ENCODE measurements at regions not wholly inside any gene's neighbourhood (a gene's known extent, or its start where the extent isn't known, plus 50 kb on each side); places are given as distances from the start of the nearest gene placed in this dataset.
"Not testable (repeated sequence)": the region's sequence is repeated elsewhere in the genome, so short reads cannot be mapped to it uniquely, and the experiment has no call there.

DNA sequence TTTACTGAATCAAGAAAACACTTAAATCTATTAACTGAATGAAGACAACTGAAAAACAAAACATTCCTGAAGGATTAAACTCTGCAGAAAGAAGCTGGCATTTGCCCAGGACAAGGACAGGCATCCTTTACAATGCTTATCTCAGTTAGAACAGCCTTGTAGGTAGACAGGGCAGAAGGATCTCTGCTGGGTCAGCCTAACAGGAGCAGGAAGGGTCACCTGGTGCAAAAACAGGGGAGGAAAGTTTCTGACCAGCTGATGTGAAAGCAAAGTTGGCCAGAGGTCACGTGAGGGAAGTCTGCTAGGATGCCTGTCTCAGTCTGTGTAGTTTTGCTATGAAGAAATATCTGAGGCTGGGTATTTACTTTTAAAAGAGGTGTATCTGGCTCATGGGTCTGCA lies 348.6 kb downstream of the ANAPC1 start:
- WGBS, 2 experiments (ENCODE audit: low coverage in 1 of 2, low lambda C conversion rate in 2 of 2, missing lambda C conversion rate in 2 of 2) = 4 to 15% methylated on average over 1 of the region's 1 CpG
- Histone ChIP-seq H3K27me3 (replicated peaks; ENCODE audit: insufficient read depth) (no peaks in the 10 kb centered on the region), H4K20me1 (ENCODE audit: insufficient read depth) (no peaks in the 10 kb centered on the region), H3K4me3 (no peak overlapping the region), H3K36me3 (ENCODE audit: low read depth) (no peaks in the 10 kb centered on the region), H3F3A (ENCODE audit: insufficient read depth) (peaks cover 16% of the 10 kb centered on the region), H3K4me1 (ENCODE audit: insufficient read depth) (peaks cover 21% of the 10 kb centered on the region), H3K79me2 (ENCODE audit: insufficient read depth) (no peaks in the 10 kb centered on the region), H3K4me2 (ENCODE audit: unreplicated experiment) (peak overlapping the region; percentile 49), H2AFZ (0 out of 2 replicates have a peak overlapping the region, but pooled peaks have one; percentile 15), H3K27ac (peak overlapping the region; percentile 23), H3K9ac (peak overlapping the region; percentile 11; the same call in 1 of the 2 replicates), H3K9me2 (ENCODE audit: insufficient read depth) (no peaks in the 10 kb centered on the region), H3K9me3 (ENCODE audit: low read depth) (no peaks in the 10 kb centered on the region)
- TF ChIP-seq EZH2 (IDR thresholded peaks at IDR 0.05; ENCODE audit: insufficient read depth, poor library complexity, severe bottlenecking) (no peak), EZH2phosphoT487 (IDR thresholded peaks at IDR 0.05; ENCODE audit: insufficient read depth, low read depth) (no peak)
- in situ Hi-C loops (cut with MboI) = no loop called here
- peak; percentile 72 for DNase-seq

DNA sequence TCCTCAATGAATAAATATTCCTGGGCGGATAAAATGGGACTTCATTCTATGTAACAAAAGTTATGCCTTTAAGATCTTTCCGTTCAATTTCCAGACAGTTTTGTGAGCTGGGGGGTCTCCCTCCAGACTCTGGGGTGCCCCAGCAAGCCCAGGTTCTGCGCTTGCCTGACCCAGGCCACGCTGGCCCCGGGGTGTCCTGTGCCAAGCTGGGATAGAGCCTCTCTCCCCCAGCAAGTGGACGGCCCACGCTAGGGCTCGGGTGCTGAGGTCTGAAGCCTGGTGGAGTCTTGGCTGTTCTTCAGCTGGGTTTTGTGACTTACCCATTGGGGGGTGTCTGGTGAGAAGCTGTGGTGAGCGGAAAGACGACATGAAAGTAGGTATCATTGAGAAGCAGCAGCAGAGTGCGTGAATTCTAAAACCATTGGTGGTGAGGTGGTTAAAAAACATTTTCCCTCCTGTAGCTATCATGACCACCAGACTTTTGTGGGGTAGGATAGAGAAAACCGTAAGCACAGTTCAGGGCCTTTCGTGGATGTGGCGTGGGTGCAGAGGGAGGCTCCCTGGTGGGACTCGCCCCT lies 346.8 kb downstream of the ANAPC1 start:
- no peaks in the 10 kb centered on the region for H3K79me2 ChIP-seq (ENCODE audit: insufficient read depth)
- TF ChIP-seq EZH2phosphoT487 (IDR thresholded peaks at IDR 0.05; ENCODE audit: insufficient read depth, low read depth) = no peak
- no peak for TF ChIP-seq EZH2 (IDR thresholded peaks at IDR 0.05; ENCODE audit: insufficient read depth, poor library complexity, severe bottlenecking)
- no peaks in the 10 kb centered on the region for H3K9me3 ChIP-seq (ENCODE audit: low read depth)
- no peak overlapping the region for H3K4me2 ChIP-seq (ENCODE audit: unreplicated experiment)
- no peak overlapping the region for H3K27ac ChIP-seq
- 92 to 93% methylated on average over 15 of the region's 15 CpGs for WGBS, 2 experiments (ENCODE audit: low coverage in 1 of 2, low lambda C conversion rate in 2 of 2, missing lambda C conversion rate in 2 of 2)
- no peaks in the 10 kb centered on the region for H4K20me1 ChIP-seq (ENCODE audit: insufficient read depth)
- peaks cover 16% of the 10 kb centered on the region for H3F3A ChIP-seq (ENCODE audit: insufficient read depth)
- in situ Hi-C loops (cut with MboI) = no loop called here
- H3K9me2 ChIP-seq (ENCODE audit: insufficient read depth) = no peaks in the 10 kb centered on the region
- peaks cover 21% of the 10 kb centered on the region for H3K4me1 ChIP-seq (ENCODE audit: insufficient read depth)
- no peak overlapping the region for H3K4me3 ChIP-seq
- no peak overlapping the region for H2AFZ ChIP-seq
- no peak for DNase-seq
- H3K27me3 ChIP-seq (replicated peaks; ENCODE audit: insufficient read depth) = no peaks in the 10 kb centered on the region
- H3K36me3 ChIP-seq (ENCODE audit: low read depth) = no peaks in the 10 kb centered on the region
- no peak overlapping the region for H3K9ac ChIP-seq

DNA sequence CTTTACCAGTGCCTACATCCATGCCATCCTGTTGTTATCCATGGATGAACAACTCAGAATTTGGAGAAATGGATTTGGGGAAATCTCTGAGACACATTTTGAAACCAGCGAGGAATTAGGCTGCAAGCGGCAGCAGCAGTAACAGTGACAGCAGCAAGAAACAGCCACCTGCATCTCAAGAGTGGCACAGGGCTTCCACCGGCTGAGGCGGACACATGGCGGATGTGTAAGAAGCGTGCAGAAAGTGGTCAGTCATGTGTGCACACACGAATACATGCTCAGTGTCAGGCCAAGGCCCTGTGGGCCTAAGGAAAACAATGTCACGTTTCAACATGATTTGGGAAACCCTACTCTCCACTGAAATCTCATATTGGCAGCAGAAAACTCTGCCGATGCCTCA lies 344.0 kb downstream of the ANAPC1 start:
- H4K20me1 ChIP-seq (ENCODE audit: insufficient read depth); H3K27me3 ChIP-seq (replicated peaks; ENCODE audit: insufficient read depth); H3K9me3 ChIP-seq (ENCODE audit: low read depth); H3K27ac ChIP-seq; H2AFZ ChIP-seq; DNase-seq; H3K4me2 ChIP-seq (ENCODE audit: unreplicated experiment); H3K9ac ChIP-seq; H3K4me3 ChIP-seq; H3K79me2 ChIP-seq (ENCODE audit: insufficient read depth); H3F3A ChIP-seq (ENCODE audit: insufficient read depth); H3K9me2 ChIP-seq (ENCODE audit: insufficient read depth); in situ Hi-C loops (cut with MboI); H3K36me3 ChIP-seq (ENCODE audit: low read depth): not testable (repeated sequence)
- WGBS, 2 experiments (ENCODE audit: low coverage in 1 of 2, low lambda C conversion rate in 2 of 2, missing lambda C conversion rate in 2 of 2) = 100% methylated on average over 5 of the region's 9 CpGs; no CpG with 5 or more reads in 1 of the 2 experiments
- peaks cover 15% of the 10 kb centered on the region for H3K4me1 ChIP-seq (ENCODE audit: insufficient read depth)

DNA sequence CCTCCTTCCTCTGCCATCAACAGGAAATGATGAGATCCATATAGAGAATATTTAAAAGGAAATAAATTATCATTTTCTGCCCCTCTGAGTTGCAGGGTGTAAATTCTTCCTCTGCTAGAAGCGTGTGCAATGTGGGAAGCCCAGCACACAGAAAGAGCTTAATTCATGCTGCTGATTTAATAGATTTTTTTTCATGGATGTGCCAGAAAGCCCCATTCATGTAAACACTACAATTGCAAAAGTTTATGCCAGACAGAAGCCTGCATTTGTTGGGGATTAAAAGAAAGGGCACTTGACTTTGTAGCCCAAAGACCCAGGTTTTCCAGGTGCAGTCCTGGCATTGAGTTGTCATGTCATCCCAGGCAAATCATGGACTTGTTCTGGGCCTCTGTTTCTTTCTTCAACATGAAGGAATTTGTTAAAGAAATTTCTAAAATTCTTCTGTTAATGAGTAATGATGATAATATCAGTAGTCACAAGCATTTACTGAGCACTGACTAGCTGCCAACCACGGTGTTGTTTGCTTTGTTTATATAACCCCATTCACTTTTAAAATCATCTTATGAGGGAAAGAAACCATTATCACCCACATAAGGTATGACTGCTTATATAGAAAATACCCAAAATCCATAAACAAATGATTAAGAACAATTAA lies 341.7 kb downstream of the ANAPC1 start:
- H3K4me1 ChIP-seq (ENCODE audit: insufficient read depth); H3K27ac ChIP-seq; H3F3A ChIP-seq (ENCODE audit: insufficient read depth); H3K79me2 ChIP-seq (ENCODE audit: insufficient read depth); H3K36me3 ChIP-seq (ENCODE audit: low read depth); H2AFZ ChIP-seq; H3K9ac ChIP-seq; H3K4me3 ChIP-seq; H4K20me1 ChIP-seq (ENCODE audit: insufficient read depth); in situ Hi-C loops (cut with MboI); H3K9me3 ChIP-seq (ENCODE audit: low read depth); H3K9me2 ChIP-seq (ENCODE audit: insufficient read depth); H3K4me2 ChIP-seq (ENCODE audit: unreplicated experiment); H3K27me3 ChIP-seq (replicated peaks; ENCODE audit: insufficient read depth): not testable (repeated sequence)
- WGBS, 2 experiments (ENCODE audit: low coverage in 1 of 2, low lambda C conversion rate in 2 of 2, missing lambda C conversion rate in 2 of 2) = 0% methylated on average over 1 of the region's 2 CpGs
- peak; percentile 68 for DNase-seq

DNA sequence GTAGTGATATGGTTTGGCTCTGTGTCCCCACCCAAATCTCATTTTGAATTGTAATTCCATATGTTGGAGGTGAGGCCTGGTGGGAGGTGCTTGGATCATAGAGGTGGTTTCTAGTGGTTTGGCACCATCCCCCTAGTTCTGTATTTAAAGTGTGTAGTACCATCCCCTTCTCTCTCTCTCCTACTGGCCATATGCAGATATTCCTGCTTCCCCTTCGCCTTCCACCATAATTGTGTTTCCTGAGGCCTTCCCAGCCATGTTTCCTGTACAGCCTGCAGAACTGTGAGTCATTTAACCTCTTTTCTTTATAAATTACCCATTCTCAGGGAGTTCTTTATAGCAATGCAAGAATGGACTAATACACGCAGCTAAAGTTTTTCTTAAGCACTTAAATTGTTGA lies 340.0 kb downstream of the ANAPC1 start:
- H4K20me1 ChIP-seq (ENCODE audit: insufficient read depth); H3K27me3 ChIP-seq (replicated peaks; ENCODE audit: insufficient read depth); H3F3A ChIP-seq (ENCODE audit: insufficient read depth); H3K9ac ChIP-seq; H3K36me3 ChIP-seq (ENCODE audit: low read depth); H3K9me2 ChIP-seq (ENCODE audit: insufficient read depth); H3K4me1 ChIP-seq (ENCODE audit: insufficient read depth); in situ Hi-C loops (cut with MboI); H3K4me3 ChIP-seq; DNase-seq; H3K4me2 ChIP-seq (ENCODE audit: unreplicated experiment); H3K79me2 ChIP-seq (ENCODE audit: insufficient read depth); H3K27ac ChIP-seq; H2AFZ ChIP-seq; H3K9me3 ChIP-seq (ENCODE audit: low read depth): not testable (repeated sequence)
- WGBS, 2 experiments (ENCODE audit: low coverage in 1 of 2, low lambda C conversion rate in 2 of 2, missing lambda C conversion rate in 2 of 2) = 33 to 45% methylated on average over 2 of the region's 2 CpGs

DNA sequence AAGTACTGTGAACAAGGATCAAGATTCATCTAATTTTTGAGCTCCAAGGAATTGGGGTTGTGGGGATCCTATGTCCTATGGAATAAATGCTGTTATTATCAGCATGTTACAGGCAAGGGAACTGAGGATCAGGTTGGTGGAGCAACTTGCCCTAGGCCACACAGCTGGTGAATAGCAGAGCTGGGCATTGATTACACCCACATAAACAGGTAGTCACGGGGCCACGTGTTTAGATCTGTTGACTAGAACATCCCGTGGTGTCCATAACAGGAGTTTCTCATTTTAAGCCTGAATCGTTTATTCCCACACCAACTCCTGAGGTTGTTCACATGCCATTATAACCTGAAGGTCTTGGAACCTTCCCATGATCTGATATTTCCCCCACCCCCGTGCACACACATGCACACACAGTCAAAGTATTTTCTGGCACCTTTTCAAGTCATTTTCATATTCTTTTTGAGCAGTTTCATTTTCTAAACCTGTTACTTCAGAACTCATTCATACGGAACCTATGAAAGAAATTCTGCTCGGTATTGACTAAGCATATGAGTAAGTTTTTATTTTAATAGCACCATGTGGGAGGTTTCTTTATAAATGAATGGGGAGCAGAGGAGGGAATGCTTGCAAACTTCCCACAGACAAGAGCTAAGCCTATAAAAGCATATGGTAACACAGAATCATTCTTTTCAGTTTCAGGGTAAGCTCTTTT lies 338.1 kb downstream of the ANAPC1 start:
- H4K20me1 ChIP-seq (ENCODE audit: insufficient read depth); H3K27ac ChIP-seq; in situ Hi-C loops (cut with MboI); H3K27me3 ChIP-seq (replicated peaks; ENCODE audit: insufficient read depth); H3K9ac ChIP-seq; H3K36me3 ChIP-seq (ENCODE audit: low read depth); H2AFZ ChIP-seq; H3K9me2 ChIP-seq (ENCODE audit: insufficient read depth); DNase-seq; H3K4me3 ChIP-seq; H3K4me1 ChIP-seq (ENCODE audit: insufficient read depth); H3K4me2 ChIP-seq (ENCODE audit: unreplicated experiment); H3K9me3 ChIP-seq (ENCODE audit: low read depth); H3K79me2 ChIP-seq (ENCODE audit: insufficient read depth); H3F3A ChIP-seq (ENCODE audit: insufficient read depth): not testable (repeated sequence)
- no CpG with 5 or more reads among the region's 7 CpGs for WGBS, 2 experiments (ENCODE audit: low coverage in 1 of 2, low lambda C conversion rate in 2 of 2, missing lambda C conversion rate in 2 of 2)

DNA sequence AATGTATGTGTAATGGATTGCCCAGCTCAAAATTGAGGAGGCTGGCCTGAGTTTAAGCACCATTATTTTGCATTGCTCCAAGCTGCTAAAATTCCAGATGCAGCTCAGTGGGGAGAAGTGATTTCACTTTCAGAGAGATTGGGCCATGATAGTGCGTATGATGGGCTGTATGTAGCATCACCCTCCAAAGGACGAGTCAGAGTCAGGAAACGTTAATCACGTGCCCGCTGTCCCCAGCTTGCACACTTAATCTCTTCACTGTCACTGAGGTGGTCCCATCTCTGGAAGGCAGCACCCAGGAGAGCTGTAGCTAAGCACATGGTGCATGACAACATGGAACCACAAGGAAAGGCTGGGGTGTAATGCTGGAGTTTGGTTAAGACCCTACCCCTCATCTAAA lies 337.4 kb downstream of the ANAPC1 start:
- H3K9me3 ChIP-seq (ENCODE audit: low read depth); H4K20me1 ChIP-seq (ENCODE audit: insufficient read depth); H3F3A ChIP-seq (ENCODE audit: insufficient read depth); H3K4me3 ChIP-seq; H3K9me2 ChIP-seq (ENCODE audit: insufficient read depth); H3K9ac ChIP-seq; H3K36me3 ChIP-seq (ENCODE audit: low read depth); H2AFZ ChIP-seq; H3K79me2 ChIP-seq (ENCODE audit: insufficient read depth); in situ Hi-C loops (cut with MboI); H3K27ac ChIP-seq; H3K27me3 ChIP-seq (replicated peaks; ENCODE audit: insufficient read depth); DNase-seq; H3K4me1 ChIP-seq (ENCODE audit: insufficient read depth); H3K4me2 ChIP-seq (ENCODE audit: unreplicated experiment): not testable (repeated sequence)
- whole genome bisulfite sequencing, 2 experiments (ENCODE audit: low coverage in 1 of 2, low lambda C conversion rate in 2 of 2, missing lambda C conversion rate in 2 of 2) = 51 to 59% methylated on average over 5 of the region's 5 CpGs

Measured in GM23248 (cell line).